ENCODE measurements at regions not wholly inside any gene's neighbourhood (a gene's known extent, or its start where the extent isn't known, plus 50 kb on each side); places are given as distances from the start of the nearest gene placed in this dataset.
"Not testable (repeated sequence)": the region's sequence is repeated elsewhere in the genome, so short reads cannot be mapped to it uniquely, and the experiment has no call there.

GRCh38 chr10:90288391-90288933 is 569.4 kb downstream of the HTR7 start:
- no peak for DNase-seq

DNA sequence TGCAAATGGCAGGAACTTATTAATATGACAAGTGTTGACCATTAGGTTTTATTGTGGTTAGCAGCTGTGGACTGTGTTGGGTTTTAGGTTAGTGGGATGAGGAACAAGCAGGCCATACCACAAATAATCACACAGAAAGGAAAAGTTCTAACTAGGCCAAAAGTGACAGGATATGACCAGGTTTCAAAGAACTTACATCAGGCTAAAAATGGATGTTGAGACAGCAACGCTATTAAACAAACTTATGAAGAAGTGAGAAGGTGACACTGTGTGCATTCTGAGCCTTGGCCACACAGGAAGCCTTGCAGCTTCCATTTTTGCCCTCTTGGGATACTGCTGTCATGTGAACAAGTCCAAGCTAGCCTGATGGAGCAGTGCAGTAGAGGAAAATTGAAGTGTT is 568.8 kb downstream of the HTR7 start:
- no peak for DNase-seq

DNA sequence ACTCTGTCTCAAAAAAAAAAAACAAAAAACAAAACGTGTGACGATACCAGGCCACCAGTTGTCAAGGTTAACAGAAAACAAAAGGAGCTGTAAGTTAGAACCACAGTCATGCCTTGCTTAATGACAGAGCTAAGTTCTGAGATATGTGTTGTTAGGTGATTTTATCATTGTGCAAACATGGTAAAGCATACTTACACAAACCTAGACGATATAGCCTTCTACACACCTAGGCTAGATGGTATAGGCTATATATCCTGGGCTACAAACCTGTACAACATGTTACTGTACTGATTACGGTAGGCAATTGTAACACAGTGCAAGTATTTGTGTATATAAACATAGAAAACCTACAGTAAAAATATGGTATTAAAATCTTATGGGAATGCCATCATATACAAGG is 564.2 kb downstream of the HTR7 start:
- DNase-seq: no peak

DNA sequence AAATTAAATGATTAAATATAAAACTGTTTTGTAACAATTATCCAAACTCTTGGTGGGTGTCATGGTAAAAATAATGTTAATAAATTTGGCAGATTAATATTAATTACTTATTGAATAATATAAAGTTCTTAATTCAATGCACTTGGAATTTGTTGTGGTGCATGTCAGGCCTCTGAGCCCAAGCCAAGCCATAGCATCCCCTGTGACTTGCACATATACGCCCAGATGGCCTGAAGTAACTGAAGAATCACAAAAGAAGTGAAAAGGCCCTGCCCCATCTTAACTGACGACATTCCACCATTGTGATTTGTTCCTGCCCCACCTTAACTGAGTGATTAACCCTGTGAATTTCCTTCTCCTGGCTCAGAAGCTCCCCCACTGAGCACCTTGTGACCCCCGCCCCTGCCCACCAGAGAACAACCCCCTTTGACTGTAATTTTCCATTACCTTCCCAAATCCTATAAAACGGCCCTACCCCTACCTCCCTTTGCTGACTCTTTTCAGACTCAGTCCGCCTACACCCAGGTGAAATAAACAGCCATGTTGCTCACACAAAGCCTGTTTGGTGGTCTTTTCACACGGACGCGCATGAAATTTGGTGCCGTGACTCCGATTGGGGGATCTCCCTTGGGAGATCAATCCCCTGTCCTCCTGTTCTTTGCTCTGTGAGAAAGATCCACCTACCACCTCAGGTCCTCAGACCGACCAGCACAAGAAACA is 562.9 kb downstream of the HTR7 start:
- DNase-seq: not testable (repeated sequence)

- not testable (repeated sequence) for DNase-seq
Measured at GRCh38 chr10:90302031-90302430, 555.8 kb downstream of the HTR7 start.

DNA sequence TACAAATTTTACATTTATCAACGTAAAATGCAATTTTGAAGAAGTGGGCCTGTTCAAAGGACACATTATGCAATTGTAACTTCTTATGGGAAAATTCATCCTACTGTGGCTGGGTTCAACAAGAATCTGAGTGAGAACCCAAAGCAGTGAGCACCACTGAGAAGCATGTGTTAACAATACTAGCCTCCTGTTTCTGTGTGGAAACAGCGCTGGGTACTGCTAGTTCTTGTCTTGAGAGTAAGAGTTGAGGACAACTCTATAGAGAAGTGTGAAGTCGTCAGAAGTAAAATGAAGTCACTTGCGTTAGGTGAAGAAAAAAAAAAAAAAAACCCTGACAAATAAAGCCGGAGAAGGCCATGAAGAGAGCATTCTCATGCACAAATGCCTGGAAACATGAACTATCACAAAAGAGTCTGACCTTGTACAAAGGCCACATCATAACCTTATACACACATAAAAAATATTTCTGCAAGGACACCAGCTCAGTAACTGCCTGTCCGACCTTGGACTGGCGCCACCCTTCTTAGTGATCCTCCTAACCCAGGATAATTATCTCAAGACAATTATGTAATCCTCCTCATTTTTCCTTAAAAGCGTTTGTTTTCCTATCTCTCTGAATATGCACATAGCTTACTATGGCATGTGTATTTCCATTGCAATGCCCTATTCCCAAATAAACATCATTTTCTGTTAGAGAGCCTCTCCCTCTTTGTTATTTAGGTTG is 554.9 kb downstream of the HTR7 start:
- DNase-seq: no peak

DNA sequence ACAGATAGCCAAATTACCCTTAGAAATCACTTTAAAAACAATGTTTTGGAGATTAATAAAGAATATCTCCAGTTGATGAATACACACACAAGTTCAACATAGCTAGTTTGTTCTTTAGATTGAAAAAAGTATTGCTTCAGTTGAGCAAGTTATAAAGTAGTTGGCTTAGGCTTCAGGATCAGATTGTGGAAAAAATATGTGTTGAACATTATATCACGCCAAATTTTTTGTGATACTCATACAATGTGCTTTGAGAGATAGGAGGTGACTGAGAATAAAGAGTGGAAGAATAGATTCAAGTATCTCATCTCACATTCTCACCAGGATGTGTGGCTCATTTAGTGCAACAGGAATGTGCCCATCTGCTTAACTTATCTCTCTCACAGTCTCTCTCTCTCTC is 553.3 kb downstream of the HTR7 start:
- no peak for DNase-seq

- DNase-seq: peak; percentile 5
Measured at GRCh38 chr10:90306187-90306586, 551.7 kb downstream of the HTR7 start.

GRCh38 chr10:90308223-90308622 is 549.6 kb downstream of the HTR7 start:
- DNase-seq: peak; percentile 60

- peak; percentile 19 for DNase-seq
Measured at GRCh38 chr10:90313576-90314325, 544.1 kb downstream of the HTR7 start.

- no peak for DNase-seq
Measured at GRCh38 chr10:90314718-90315117, 543.1 kb downstream of the HTR7 start.

DNA sequence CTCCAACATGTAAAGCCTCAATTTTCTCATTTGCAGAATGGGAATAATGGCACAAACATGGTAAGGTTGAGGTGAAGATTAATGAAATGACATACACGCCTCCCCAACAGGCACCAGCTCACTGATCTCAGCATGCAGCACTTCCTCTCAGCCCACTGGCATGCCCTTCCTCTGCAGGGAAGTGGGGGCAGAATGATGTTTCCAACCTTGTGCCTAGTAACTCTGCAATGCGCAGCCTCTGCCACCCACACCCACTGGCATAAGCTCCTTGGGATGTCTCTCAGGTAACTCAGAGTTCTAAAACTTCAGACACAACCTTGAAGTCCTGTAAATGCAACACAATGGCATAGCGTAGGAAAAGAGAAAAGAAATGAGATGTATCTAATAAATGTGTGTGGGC is 540.7 kb downstream of the HTR7 start:
- no peak for DNase-seq

GRCh38 chr10:90318659-90319058 is 539.2 kb downstream of the HTR7 start:
- DNase-seq: no peak

- peak; percentile 74 for DNase-seq
Measured at GRCh38 chr10:90319188-90319914, 538.5 kb downstream of the HTR7 start.

GRCh38 chr10:90321132-90321816 is 536.6 kb downstream of the HTR7 start:
- peak; percentile 42 for DNase-seq

DNA sequence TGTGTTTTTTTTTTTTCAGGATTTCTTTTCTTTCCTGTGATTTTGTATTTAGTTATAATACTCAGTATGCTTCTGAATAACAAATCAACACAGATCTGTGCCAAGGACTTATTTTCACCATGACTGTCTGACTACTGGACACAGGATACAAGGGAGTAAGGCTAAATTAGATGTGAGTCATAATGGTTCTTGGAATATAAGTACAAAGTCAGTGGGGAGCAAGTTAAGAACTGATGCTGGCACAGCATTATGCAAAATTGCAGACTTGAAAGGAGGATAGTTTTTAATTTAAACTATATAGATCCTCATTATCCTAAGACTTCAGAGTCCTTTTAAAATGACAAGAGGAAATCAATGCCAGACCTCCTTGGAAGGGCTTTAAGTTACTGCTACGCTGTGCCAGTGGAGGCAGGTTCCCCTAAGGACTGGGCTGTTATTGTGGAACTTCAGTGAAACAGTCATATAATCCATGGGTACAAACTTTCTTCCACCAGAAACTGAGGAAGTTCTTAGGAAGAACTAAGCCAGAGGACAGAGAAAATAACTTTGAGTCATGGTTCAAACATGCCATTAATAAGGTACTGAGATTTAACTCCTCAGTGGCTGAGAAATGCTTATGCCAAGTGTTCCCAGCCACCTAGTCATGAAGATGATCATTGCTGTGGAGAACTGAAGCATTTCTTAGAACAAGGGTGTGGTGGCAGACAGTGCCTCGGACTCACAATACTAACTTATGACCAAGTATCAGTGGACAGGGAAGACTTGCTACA is 531.2 kb downstream of the HTR7 start:
- peak; percentile 48 for DNase-seq

- DNase-seq: no peak
Measured at GRCh38 chr10:90327611-90328010, 530.2 kb downstream of the HTR7 start.

GRCh38 chr10:90328459-90328858 is 529.4 kb downstream of the HTR7 start:
- no peak for DNase-seq

DNA sequence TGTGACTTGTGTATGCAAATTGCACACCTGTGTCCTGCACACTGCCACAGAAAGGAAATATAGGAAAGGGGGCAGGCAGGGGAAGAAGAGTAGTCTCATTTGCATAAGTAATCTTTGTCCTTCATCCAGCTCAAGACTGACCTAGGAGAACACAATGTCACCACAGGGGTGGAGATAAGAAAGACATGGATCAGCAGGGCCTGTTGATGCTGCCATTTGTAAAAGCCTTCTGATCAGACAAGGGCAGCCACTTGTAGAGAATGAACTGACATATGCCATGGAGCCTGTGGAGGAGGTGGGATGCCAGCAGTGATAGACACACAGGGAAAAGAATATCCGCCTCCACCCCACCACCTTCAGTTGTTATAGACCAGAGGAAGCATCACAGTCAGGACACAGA is 528.9 kb downstream of the HTR7 start:
- no peak for DNase-seq

GRCh38 chr10:90337316-90337715 is 520.5 kb downstream of the HTR7 start:
- DNase-seq: no peak

- no peak for DNase-seq
Measured at GRCh38 chr10:90342480-90342879, 515.4 kb downstream of the HTR7 start.
